GM18519 (cell line): ENCODE measurements at regions not wholly inside any gene's neighbourhood (a gene's known extent, or its start where the extent isn't known, plus 50 kb on each side); places are given as distances from the start of the nearest gene placed in this dataset.
"Not testable (repeated sequence)": the region's sequence is repeated elsewhere in the genome, so short reads cannot be mapped to it uniquely, and the experiment has no call there.

ENCODE experiments used
- ATAC-seq: cut with Tn5 transposase; IDR thresholded peaks from one replicate; pipeline ENCODE4 v1.9.1; 2021; ENCODE audit warnings: mild to moderate bottlenecking, moderate library complexity; ENCODE audit not compliant: unreplicated experiment, low FRiP score

DNA sequence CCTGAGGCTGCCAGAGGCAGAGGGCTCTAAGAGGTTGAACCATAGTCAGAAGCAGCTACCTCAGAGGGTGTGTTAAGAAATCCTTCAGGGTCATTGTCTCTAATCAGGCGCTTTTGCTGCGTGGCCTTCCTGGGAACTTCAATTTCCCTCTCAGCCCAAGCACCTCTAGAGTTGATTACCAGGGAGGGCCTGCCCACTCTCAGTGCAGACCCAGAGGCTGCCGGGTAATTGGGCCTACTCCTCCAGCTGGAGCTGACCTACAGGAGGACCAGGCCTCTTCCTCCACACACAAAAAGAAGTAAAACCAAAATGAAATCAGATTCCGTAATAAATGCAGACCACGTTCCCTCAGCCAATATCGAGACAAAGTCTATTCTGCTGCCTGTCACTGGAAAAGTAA lies 305.0 kb upstream of the CCL2 start:
- no peak for ATAC-seq

DNA sequence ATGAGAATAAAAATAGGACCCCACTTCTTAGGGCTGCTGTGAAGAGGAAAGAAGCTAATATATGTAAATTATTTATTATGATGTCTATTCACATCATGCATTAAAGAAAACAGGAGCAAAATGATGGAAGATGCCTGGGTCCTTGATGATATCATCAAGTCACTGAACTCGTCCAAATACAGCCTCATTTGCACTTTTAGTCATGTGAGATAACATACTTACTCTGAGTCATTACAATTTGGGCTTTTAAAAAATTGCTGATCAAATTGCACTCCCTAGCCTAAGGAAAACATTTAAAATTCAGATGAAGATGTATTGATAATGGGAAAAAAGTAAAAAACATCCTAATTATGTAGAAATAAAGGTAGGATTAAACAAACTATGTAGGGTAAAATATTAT lies 302.7 kb upstream of the CCL2 start:
- ATAC-seq: no peak

- ATAC-seq: no peak
These were observed 300.5 kb upstream of the CCL2 start for GRCh38 chr17:33954597-33954996.

GRCh38 chr17:33955461-33955860 lies 299.6 kb upstream of the CCL2 start:
- no peak for ATAC-seq

- ATAC-seq: not testable (repeated sequence)
These were observed 296.0 kb upstream of the CCL2 start for GRCh38 chr17:33959098-33959497.

DNA sequence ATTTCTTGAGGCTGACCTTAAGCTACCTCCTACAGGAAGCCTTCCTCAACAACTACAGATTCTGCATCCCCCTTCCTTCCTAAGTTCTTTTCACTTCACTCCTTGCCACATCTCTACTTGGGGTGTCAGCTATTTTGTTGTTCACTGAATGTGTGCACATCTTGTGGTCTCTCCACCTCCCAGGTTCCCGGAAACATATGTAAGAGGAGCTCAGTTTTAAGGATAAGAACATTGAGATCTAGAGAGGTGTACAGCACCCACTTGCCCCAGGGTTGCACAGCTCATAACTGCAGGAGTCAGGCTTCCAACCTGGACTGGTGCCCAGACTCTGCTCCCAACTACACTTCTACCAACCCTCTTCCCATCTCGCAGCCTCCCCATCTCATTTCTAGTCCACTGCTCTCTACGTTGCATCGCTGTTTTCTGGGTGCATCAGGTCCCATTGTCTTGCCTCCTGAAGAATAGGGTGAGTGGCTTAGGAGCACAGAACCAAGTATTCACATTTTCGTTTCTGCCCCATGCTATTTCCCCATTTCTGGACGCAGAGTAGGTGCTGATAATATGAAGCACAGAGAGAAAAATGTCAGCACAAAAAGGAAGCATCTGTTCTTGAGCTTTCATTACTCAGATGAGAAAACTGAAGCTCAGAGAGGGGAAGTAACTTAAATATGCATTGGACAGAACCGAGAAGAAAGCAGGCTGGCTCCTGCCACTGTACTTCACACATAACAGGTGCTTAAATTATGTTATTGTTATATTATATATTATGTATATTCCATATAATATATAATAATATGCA lies 292.0 kb upstream of the CCL2 start:
- no peak for ATAC-seq

- ATAC-seq: peak; percentile 51
These were observed 290.6 kb upstream of the CCL2 start for GRCh38 chr17:33964344-33964979.

DNA sequence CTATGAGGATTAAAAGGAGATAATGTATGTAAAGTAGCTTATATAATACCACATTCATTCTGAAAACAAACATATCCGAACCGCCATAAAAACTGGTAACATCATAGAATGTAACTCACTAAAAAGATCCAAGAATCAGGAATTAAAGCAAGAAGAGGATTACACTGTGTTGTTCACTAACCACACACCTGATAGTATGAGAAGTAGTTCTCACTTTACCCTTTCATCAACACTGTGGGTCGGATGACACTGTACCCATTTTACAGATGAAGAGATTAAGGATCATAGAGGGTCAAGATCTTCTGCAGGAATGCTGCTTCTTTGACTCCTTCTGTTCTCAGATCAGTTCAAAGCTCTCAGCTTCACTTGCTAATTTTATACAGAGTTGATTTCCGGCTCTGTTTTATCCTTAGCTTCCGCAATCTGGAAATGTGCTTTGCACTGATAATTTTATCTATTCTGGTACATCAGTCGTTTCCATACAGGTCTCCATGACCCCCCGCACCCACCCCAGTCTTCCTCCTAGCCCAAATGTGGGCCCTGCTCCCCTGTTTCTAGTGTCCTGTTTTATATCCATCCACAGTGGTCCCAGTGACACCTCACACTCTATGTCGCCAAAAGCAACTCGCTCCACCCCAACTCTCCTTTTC lies 288.6 kb upstream of the CCL2 start:
- no peak for ATAC-seq

GRCh38 chr17:33967608-33968349 lies 287.3 kb upstream of the CCL2 start:
- ATAC-seq: no peak

DNA sequence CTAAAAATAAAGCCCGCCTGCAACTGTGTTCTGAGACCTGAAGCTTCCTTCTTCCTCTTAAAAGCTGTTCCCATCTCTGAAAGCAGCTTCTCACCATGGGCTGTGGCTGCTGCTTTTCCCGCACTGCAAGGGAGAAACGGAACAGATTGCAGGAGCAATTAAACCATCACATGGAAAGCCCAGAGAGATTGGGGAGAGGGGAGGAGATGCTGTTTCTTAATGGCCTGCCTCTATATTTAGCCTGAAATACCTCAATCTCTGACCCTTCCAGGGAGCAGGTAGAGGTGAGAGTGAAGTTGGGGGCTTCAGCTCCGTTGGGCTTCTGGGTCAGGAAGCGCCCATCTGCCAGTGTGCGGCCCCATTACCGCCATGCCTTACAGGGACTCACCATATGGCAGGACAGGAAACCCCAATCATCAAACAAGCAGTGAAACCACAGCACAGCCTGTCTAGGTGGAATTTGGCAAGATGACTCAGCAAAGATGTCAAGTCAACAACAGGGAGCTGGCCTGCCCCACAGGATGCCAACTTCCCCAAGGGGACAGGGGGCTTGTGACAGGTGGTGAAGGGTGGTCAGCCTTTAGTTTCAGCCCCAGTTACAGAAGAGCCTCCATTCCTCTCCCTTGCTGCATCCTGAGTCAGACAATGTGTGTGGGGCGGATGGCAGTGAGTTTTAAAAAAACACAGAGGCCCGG lies 286.6 kb upstream of the CCL2 start:
- peak; percentile 55 for ATAC-seq

GRCh38 chr17:33970279-33970678 lies 284.8 kb upstream of the CCL2 start:
- ATAC-seq: no peak

GRCh38 chr17:33972763-33973162 lies 282.3 kb upstream of the CCL2 start:
- no peak for ATAC-seq

- no peak for ATAC-seq
These were observed 281.6 kb upstream of the CCL2 start for GRCh38 chr17:33973491-33973890.

- ATAC-seq: no peak
These were observed 280.8 kb upstream of the CCL2 start for GRCh38 chr17:33974276-33974675.

GRCh38 chr17:33976831-33977230 lies 278.3 kb upstream of the CCL2 start:
- no peak for ATAC-seq

- no peak for ATAC-seq
These were observed 277.2 kb upstream of the CCL2 start for GRCh38 chr17:33977729-33978514.

- ATAC-seq: no peak
These were observed 276.2 kb upstream of the CCL2 start for GRCh38 chr17:33978889-33979288.

DNA sequence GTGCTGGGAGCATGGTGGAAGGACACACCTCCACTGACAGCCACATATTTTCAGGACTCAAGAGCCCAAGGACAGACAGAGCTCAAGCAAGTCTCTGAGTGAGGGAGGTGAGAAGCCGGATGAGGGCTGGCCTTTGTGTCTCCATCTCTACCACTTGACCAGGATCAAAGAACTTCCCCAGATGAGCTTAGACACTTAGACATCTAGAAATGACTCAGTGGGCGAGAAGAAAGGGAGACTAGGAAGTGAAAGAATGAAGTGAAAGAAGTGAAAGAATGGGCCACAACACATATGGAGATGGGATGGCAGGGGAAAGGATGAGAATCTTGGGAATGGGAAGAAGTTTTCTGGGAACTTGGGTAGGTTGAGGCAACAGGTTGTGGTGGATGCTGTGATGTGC lies 274.9 kb upstream of the CCL2 start:
- no peak for ATAC-seq

- ATAC-seq: no peak
These were observed 273.1 kb upstream of the CCL2 start for GRCh38 chr17:33981711-33982601.
